ENCODE measurements at regions not wholly inside any gene's neighbourhood (a gene's known extent, or its start where the extent isn't known, plus 50 kb on each side); places are given as distances from the start of the nearest gene placed in this dataset.

- Histone ChIP-seq H3K27me3 (ENCODE audit: insufficient read depth, low read length) (no peaks in the 10 kb centered on the region), H3K4me3 (ENCODE audit: low read length) (no peak overlapping the region), H3K4me1 (ENCODE audit: insufficient read depth, low read length) (no peaks in the 10 kb centered on the region), H3K9me3 (ENCODE audit: insufficient read depth, low read depth, low read length) (no peaks in the 10 kb centered on the region), H3K9ac (ENCODE audit: low read depth, low read length) (no peak overlapping the region), H3K27ac (ENCODE audit: low read length) (no peak overlapping the region), H3K36me3 (ENCODE audit: insufficient read depth, low read depth, low read length) (no peaks in the 10 kb centered on the region)
These were observed 503.5 kb upstream of the TMPRSS15 start for GRCh38 chr21:18907076-18907475.

GRCh38 chr21:18908641-18909040, 505.1 kb upstream of the TMPRSS15 start:
- Histone ChIP-seq H3K9ac (ENCODE audit: low read depth, low read length) (no peak overlapping the region), H3K27ac (ENCODE audit: low read length) (no peak overlapping the region), H3K27me3 (ENCODE audit: insufficient read depth, low read length) (no peaks in the 10 kb centered on the region), H3K4me1 (ENCODE audit: insufficient read depth, low read length) (no peaks in the 10 kb centered on the region), H3K36me3 (ENCODE audit: insufficient read depth, low read depth, low read length) (no peaks in the 10 kb centered on the region), H3K9me3 (ENCODE audit: insufficient read depth, low read depth, low read length) (no peaks in the 10 kb centered on the region), H3K4me3 (ENCODE audit: low read length) (no peak overlapping the region)

GRCh38 chr21:18913914-18914313, 510.3 kb upstream of the TMPRSS15 start:
- H3K27ac ChIP-seq (ENCODE audit: low read length) = no peak overlapping the region
- H3K27me3 ChIP-seq (ENCODE audit: insufficient read depth, low read length) = no peaks in the 10 kb centered on the region
- no peak overlapping the region for H3K4me3 ChIP-seq (ENCODE audit: low read length)
- no peaks in the 10 kb centered on the region for H3K36me3 ChIP-seq (ENCODE audit: insufficient read depth, low read depth, low read length)
- no peak overlapping the region for H3K9ac ChIP-seq (ENCODE audit: low read depth, low read length)
- no peaks in the 10 kb centered on the region for H3K9me3 ChIP-seq (ENCODE audit: insufficient read depth, low read depth, low read length)
- no peaks in the 10 kb centered on the region for H3K4me1 ChIP-seq (ENCODE audit: insufficient read depth, low read length)

GRCh38 chr21:18914570-18914969, 511.0 kb upstream of the TMPRSS15 start:
- Histone ChIP-seq H3K9ac (ENCODE audit: low read depth, low read length) (no peak overlapping the region), H3K4me3 (ENCODE audit: low read length) (no peak overlapping the region), H3K4me1 (ENCODE audit: insufficient read depth, low read length) (no peaks in the 10 kb centered on the region), H3K9me3 (ENCODE audit: insufficient read depth, low read depth, low read length) (no peaks in the 10 kb centered on the region), H3K36me3 (ENCODE audit: insufficient read depth, low read depth, low read length) (no peaks in the 10 kb centered on the region), H3K27ac (ENCODE audit: low read length) (no peak overlapping the region), H3K27me3 (ENCODE audit: insufficient read depth, low read length) (no peaks in the 10 kb centered on the region)

GRCh38 chr21:18917622-18918021, 514.0 kb upstream of the TMPRSS15 start:
- H3K9me3 ChIP-seq (ENCODE audit: insufficient read depth, low read depth, low read length) = no peaks in the 10 kb centered on the region
- no peak overlapping the region for H3K4me3 ChIP-seq (ENCODE audit: low read length)
- no peak overlapping the region for H3K9ac ChIP-seq (ENCODE audit: low read depth, low read length)
- H3K36me3 ChIP-seq (ENCODE audit: insufficient read depth, low read depth, low read length) = no peaks in the 10 kb centered on the region
- H3K27ac ChIP-seq (ENCODE audit: low read length) = no peak overlapping the region
- no peaks in the 10 kb centered on the region for H3K27me3 ChIP-seq (ENCODE audit: insufficient read depth, low read length)
- H3K4me1 ChIP-seq (ENCODE audit: insufficient read depth, low read length) = no peaks in the 10 kb centered on the region

DNA sequence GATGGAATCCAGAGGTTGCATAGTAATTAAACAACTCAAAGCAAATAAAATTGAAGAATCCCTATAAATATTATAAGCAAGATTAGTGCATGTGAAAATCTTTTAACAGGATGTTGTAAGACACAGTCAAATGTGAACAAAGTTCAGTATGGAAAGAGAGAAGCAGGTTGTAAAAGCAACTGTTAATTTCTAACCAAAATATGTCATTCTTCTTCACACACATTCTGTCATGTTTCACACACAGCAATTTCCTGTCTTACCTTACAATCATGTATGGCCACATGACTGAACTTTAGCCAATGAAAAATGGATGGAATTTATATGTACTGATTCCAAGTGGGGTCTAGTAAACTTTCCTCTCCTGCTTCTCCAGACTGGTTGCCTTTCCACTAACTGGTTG, 527.7 kb upstream of the TMPRSS15 start:
- no peak overlapping the region for H3K9ac ChIP-seq (ENCODE audit: low read depth, low read length)
- no peak overlapping the region for H3K27ac ChIP-seq (ENCODE audit: low read length)
- no peaks in the 10 kb centered on the region for H3K4me1 ChIP-seq (ENCODE audit: insufficient read depth, low read length)
- no peaks in the 10 kb centered on the region for H3K27me3 ChIP-seq (ENCODE audit: insufficient read depth, low read length)
- H3K9me3 ChIP-seq (ENCODE audit: insufficient read depth, low read depth, low read length) = no peaks in the 10 kb centered on the region
- H3K4me3 ChIP-seq (ENCODE audit: low read length) = no peak overlapping the region
- H3K36me3 ChIP-seq (ENCODE audit: insufficient read depth, low read depth, low read length) = no peaks in the 10 kb centered on the region

DNA sequence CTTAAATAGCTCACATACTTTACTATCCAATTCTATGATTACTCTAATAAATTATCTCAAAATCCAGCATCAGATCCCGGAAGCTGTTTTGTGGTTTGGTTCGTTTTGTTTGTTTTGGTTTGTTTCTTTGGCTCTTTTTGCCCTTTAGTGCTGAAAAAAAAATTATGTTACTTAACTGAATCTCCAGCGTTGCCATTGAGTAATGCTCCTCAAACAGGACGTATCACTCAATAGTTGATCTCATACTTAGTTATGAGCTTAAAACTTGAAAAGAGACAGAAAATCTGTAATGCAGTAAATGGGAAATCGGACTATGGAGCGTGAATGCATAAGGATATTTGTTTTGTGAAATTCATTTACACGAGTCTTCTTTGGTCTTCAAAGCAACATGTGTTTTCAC, 533.8 kb upstream of the TMPRSS15 start:
- H3K4me3 ChIP-seq (ENCODE audit: low read length) = no peak overlapping the region

DNA sequence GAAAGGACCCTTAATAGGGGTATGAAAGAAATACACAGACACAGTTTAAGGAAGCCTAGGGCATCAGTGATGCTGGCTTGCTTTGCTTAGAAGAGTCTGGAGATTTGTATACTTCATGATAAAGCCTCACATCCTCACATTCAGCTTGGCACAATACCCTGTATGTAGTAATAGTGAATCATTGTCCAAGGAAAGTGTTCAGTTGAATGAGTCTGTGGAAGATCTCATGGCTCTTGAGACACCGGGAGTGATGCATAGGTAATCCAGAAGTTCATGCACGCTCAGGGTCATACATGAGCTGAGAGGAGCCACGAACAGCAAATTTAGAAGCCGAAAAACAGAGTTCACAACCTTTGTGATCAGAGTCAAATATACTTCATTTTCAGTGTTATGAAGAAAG, 537.2 kb upstream of the TMPRSS15 start:
- Histone ChIP-seq H3K27me3 (ENCODE audit: insufficient read depth, low read length) (no peaks in the 10 kb centered on the region), H3K36me3 (ENCODE audit: insufficient read depth, low read depth, low read length) (no peaks in the 10 kb centered on the region), H3K27ac (ENCODE audit: low read length) (no peak overlapping the region)

More for the DNA sequence above, 533.8 kb upstream of the TMPRSS15 start:
- Histone ChIP-seq H3K27me3 (ENCODE audit: insufficient read depth, low read length) (no peaks in the 10 kb centered on the region), H3K4me1 (ENCODE audit: insufficient read depth, low read length) (no peaks in the 10 kb centered on the region), H3K27ac (ENCODE audit: low read length) (no peak overlapping the region), H3K9ac (ENCODE audit: low read depth, low read length) (no peak overlapping the region), H3K36me3 (ENCODE audit: insufficient read depth, low read depth, low read length) (no peaks in the 10 kb centered on the region), H3K9me3 (ENCODE audit: insufficient read depth, low read depth, low read length) (0 out of 2 replicates have a peak, but pooled peaks cover 5% of the 10 kb centered on the region)

DNA sequence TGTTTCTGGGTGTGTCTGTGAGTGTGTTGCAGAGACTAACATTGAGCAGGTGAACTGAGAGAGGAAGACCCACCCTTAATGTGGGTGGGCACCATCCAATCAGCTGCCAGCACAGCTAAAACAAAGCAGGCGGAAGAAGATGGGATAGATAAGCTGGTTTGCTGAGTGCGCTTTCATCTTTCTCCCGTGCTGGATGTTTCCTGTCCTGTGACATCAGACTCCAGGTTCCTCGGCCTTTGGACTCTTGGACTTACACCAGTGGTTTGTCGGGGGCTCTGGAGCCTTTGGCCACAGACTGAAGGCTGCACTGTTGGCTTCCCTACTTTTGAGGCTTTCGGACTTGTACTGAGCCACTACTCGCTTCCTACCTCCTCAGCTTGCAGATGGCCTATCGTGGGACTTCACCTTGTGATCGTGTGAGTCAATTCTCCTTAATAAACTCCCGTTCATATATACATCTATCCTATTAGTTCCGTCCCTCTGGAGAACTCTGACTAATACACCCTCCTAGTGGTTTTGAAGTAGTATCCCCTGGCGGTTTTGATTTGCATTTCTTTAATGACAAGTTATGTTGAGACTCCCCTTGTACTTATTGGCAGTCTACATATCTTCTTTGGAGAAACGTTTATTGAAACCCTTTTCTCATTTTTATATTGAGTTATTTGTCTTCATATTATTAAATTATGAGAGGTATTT, 546.6 kb upstream of the TMPRSS15 start:
- H3K9me3 ChIP-seq (ENCODE audit: insufficient read depth, low read depth, low read length) = no peaks in the 10 kb centered on the region
- H3K4me1 ChIP-seq (ENCODE audit: insufficient read depth, low read length) = no peaks in the 10 kb centered on the region

More for the DNA sequence above, 537.2 kb upstream of the TMPRSS15 start:
- Histone ChIP-seq H3K4me1 (ENCODE audit: insufficient read depth, low read length) (no peaks in the 10 kb centered on the region), H3K9ac (ENCODE audit: low read depth, low read length) (no peak overlapping the region), H3K4me3 (ENCODE audit: low read length) (no peak overlapping the region), H3K9me3 (ENCODE audit: insufficient read depth, low read depth, low read length) (0 out of 2 replicates have a peak, but pooled peaks cover 5% of the 10 kb centered on the region)

DNA sequence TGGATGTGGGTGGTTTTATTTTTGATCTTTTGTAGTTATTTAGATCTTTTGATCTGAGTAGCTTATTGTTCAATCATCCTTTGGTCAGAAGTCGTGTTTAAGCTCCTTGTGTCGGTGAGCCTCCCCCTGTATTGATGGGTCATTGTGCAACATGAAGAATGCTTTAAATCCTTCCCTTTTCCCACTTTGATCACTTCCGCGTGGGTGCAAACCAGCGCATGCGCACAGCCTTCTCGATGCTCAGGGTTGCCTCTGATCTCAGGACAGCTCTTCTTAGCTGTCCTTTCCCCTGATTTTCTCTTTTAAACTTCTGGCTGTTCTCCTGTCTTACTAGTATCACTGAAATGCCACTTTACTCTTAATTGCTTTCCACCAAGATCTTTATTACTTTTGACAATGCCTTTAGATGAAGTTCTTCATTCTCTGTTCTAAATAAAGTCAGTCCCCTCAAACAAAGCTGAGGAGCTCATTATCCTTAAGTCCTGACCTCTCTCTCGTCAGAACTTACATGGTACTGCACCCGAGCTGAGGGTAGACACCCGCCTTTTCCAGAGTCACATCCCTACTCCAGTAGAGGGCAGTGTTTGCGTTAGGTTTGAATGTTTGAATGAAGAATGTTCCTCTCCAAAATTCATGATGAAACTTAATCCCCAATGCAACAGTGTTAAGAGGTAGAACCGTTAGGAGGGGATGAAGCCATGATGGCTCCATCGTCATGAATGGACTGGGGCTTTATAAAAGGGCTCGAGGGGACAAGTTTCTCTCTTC, 547.9 kb upstream of the TMPRSS15 start:
- Histone ChIP-seq H3K27ac (ENCODE audit: low read length) (no peak overlapping the region), H3K36me3 (ENCODE audit: insufficient read depth, low read depth, low read length) (no peaks in the 10 kb centered on the region), H3K9ac (ENCODE audit: low read depth, low read length) (no peak overlapping the region), H3K4me1 (ENCODE audit: insufficient read depth, low read length) (no peaks in the 10 kb centered on the region), H3K9me3 (ENCODE audit: insufficient read depth, low read depth, low read length) (no peaks in the 10 kb centered on the region), H3K27me3 (ENCODE audit: insufficient read depth, low read length) (no peaks in the 10 kb centered on the region), H3K4me3 (ENCODE audit: low read length) (no peak overlapping the region)

More for the DNA sequence above, 546.6 kb upstream of the TMPRSS15 start:
- Histone ChIP-seq H3K9ac (ENCODE audit: low read depth, low read length) (no peak overlapping the region), H3K27me3 (ENCODE audit: insufficient read depth, low read length) (no peaks in the 10 kb centered on the region), H3K36me3 (ENCODE audit: insufficient read depth, low read depth, low read length) (no peaks in the 10 kb centered on the region), H3K4me3 (ENCODE audit: low read length) (no peak overlapping the region), H3K27ac (ENCODE audit: low read length) (no peak overlapping the region)

- Histone ChIP-seq H3K36me3 (ENCODE audit: insufficient read depth, low read depth, low read length) (no peaks in the 10 kb centered on the region), H3K4me1 (ENCODE audit: insufficient read depth, low read length) (no peaks in the 10 kb centered on the region), H3K4me3 (ENCODE audit: low read length) (no peak overlapping the region), H3K27ac (ENCODE audit: low read length) (no peak overlapping the region), H3K9me3 (ENCODE audit: insufficient read depth, low read depth, low read length) (no peaks in the 10 kb centered on the region), H3K9ac (ENCODE audit: low read depth, low read length) (no peak overlapping the region), H3K27me3 (ENCODE audit: insufficient read depth, low read length) (no peaks in the 10 kb centered on the region)
These were observed 550.9 kb upstream of the TMPRSS15 start for GRCh38 chr21:18954441-18954844.

GRCh38 chr21:18959817-18960216, 556.2 kb upstream of the TMPRSS15 start:
- Histone ChIP-seq H3K27ac (ENCODE audit: low read length) (no peak overlapping the region), H3K4me3 (ENCODE audit: low read length) (no peak overlapping the region), H3K27me3 (ENCODE audit: insufficient read depth, low read length) (no peaks in the 10 kb centered on the region), H3K9me3 (ENCODE audit: insufficient read depth, low read depth, low read length) (no peaks in the 10 kb centered on the region), H3K4me1 (ENCODE audit: insufficient read depth, low read length) (no peaks in the 10 kb centered on the region), H3K36me3 (ENCODE audit: insufficient read depth, low read depth, low read length) (no peaks in the 10 kb centered on the region), H3K9ac (ENCODE audit: low read depth, low read length) (no peak overlapping the region)
